ENCODE measurements at regions not wholly inside any gene's neighbourhood (a gene's known extent, or its start where the extent isn't known, plus 50 kb on each side); places are given as distances from the start of the nearest gene placed in this dataset.

GRCh38 chr12:84150201-84150600 lies 762.4 kb downstream of the SLC6A15 start:
- Histone ChIP-seq H4K20me1 (ENCODE audit: insufficient read depth, low read length) (no peaks in the 10 kb centered on the region), H2AFZ (ENCODE audit: low read depth, low read length) (no peak overlapping the region), H3K9me3 (ENCODE audit: insufficient read depth, low read depth, low read length) (peaks cover 3% of the 10 kb centered on the region), H3K79me2 (ENCODE audit: insufficient read depth, low read length) (no peaks in the 10 kb centered on the region), H3K9ac (ENCODE audit: low read length) (no peak overlapping the region), H3K4me1 (ENCODE audit: insufficient read depth, low read length) (no peaks in the 10 kb centered on the region), H3K36me3 (ENCODE audit: insufficient read depth, low read length) (no peaks in the 10 kb centered on the region), H3K4me2 (ENCODE audit: low read length) (no peak overlapping the region), H3K27me3 (ENCODE audit: insufficient read depth, low read length) (no peaks in the 10 kb centered on the region), H3K27ac (ENCODE audit: low read depth, low read length) (no peak overlapping the region), H3K4me3 (ENCODE audit: insufficient read depth, low read depth, low read length) (no peak overlapping the region)
- no peaks in the 10 kb centered on the region for H3K27me3 Mint-ChIP-seq (ENCODE audit: low read depth, unreplicated experiment)
- TF ChIP-seq EZH2 (IDR thresholded peaks at IDR 0.05; ENCODE audit: insufficient read depth, low read length) (no peak), CTCF (IDR thresholded peaks at IDR 0.05; ENCODE audit: insufficient read depth, low read depth, low read length) (no peak)
- peaks cover 13% of the 10 kb centered on the region for H3K9me3 Mint-ChIP-seq (ENCODE audit: unreplicated experiment)
- no peaks in the 10 kb centered on the region for H3K4me1 Mint-ChIP-seq (ENCODE audit: low read depth, unreplicated experiment)
- no peaks in the 10 kb centered on the region for H3K36me3 Mint-ChIP-seq (ENCODE audit: low read depth, unreplicated experiment)
- FAIRE-seq (no peak), DNase-seq (ENCODE audit: low read depth) (no peak)
- no peak overlapping the region for H3K27ac Mint-ChIP-seq (ENCODE audit: unreplicated experiment)
- no peak overlapping the region for H3K4me3 Mint-ChIP-seq (ENCODE audit: unreplicated experiment)

- no peaks in the 10 kb centered on the region for H3K27me3 Mint-ChIP-seq (ENCODE audit: low read depth, unreplicated experiment)
- H3K36me3 Mint-ChIP-seq (ENCODE audit: low read depth, unreplicated experiment), result no peaks in the 10 kb centered on the region
- no peak overlapping the region for H3K27ac Mint-ChIP-seq (ENCODE audit: unreplicated experiment)
- TF ChIP-seq CTCF (IDR thresholded peaks at IDR 0.05; ENCODE audit: insufficient read depth, low read depth, low read length) (no peak), EZH2 (IDR thresholded peaks at IDR 0.05; ENCODE audit: insufficient read depth, low read length) (no peak)
- no peak overlapping the region for H3K9ac ChIP-seq (ENCODE audit: low read length)
- no peaks in the 10 kb centered on the region for H3K4me1 Mint-ChIP-seq (ENCODE audit: low read depth, unreplicated experiment)
- H3K4me1 ChIP-seq (ENCODE audit: insufficient read depth, low read length), result no peaks in the 10 kb centered on the region
- no peaks in the 10 kb centered on the region for H4K20me1 ChIP-seq (ENCODE audit: insufficient read depth, low read length)
- peaks cover 3% of the 10 kb centered on the region for H3K9me3 ChIP-seq (ENCODE audit: insufficient read depth, low read depth, low read length)
- no peaks in the 10 kb centered on the region for H3K36me3 ChIP-seq (ENCODE audit: insufficient read depth, low read length)
- no peaks in the 10 kb centered on the region for H3K27me3 ChIP-seq (ENCODE audit: insufficient read depth, low read length)
- DNase-seq (ENCODE audit: low read depth), result no peak
- H3K4me3 ChIP-seq (ENCODE audit: insufficient read depth, low read depth, low read length), result no peak overlapping the region
- no peak for FAIRE-seq
- H3K9me3 Mint-ChIP-seq (ENCODE audit: unreplicated experiment), result peaks cover 13% of the 10 kb centered on the region
- no peak overlapping the region for H3K4me3 Mint-ChIP-seq (ENCODE audit: unreplicated experiment)
- no peaks in the 10 kb centered on the region for H3K79me2 ChIP-seq (ENCODE audit: insufficient read depth, low read length)
- H2AFZ ChIP-seq (ENCODE audit: low read depth, low read length), result no peak overlapping the region
- H3K27ac ChIP-seq (ENCODE audit: low read depth, low read length), result no peak overlapping the region
- H3K4me2 ChIP-seq (ENCODE audit: low read length), result no peak overlapping the region
These were observed 764.3 kb downstream of the SLC6A15 start for GRCh38 chr12:84148335-84148734.

GRCh38 chr12:84136862-84137367 lies 775.7 kb downstream of the SLC6A15 start:
- peak; percentile 47 for FAIRE-seq

More at GRCh38 chr12:84136862-84137367, 775.7 kb downstream of the SLC6A15 start:
- Mint-ChIP-seq H3K4me1 (ENCODE audit: low read depth, unreplicated experiment) (peaks cover 6% of the 10 kb centered on the region), H3K36me3 (ENCODE audit: low read depth, unreplicated experiment) (no peaks in the 10 kb centered on the region), H3K9me3 (ENCODE audit: unreplicated experiment) (no peaks in the 10 kb centered on the region), H3K27me3 (ENCODE audit: low read depth, unreplicated experiment) (no peaks in the 10 kb centered on the region), H3K27ac (ENCODE audit: unreplicated experiment) (peak overlapping the region; percentile 67), H3K4me3 (ENCODE audit: unreplicated experiment) (no peak overlapping the region)
- no peak for TF ChIP-seq EZH2 (IDR thresholded peaks at IDR 0.05; ENCODE audit: insufficient read depth, low read length)
- H4K20me1 ChIP-seq (ENCODE audit: insufficient read depth, low read length), result no peaks in the 10 kb centered on the region
- no peak overlapping the region for H2AFZ ChIP-seq (ENCODE audit: low read depth, low read length)
- no peaks in the 10 kb centered on the region for H3K79me2 ChIP-seq (ENCODE audit: insufficient read depth, low read length)
- no peak overlapping the region for H3K4me2 ChIP-seq (ENCODE audit: low read length)
- H3K9ac ChIP-seq (ENCODE audit: low read length), result no peak overlapping the region
- H3K4me1 ChIP-seq (ENCODE audit: insufficient read depth, low read length), result no peaks in the 10 kb centered on the region
- DNase-seq (ENCODE audit: low read depth), result peak; percentile 9
- no peaks in the 10 kb centered on the region for H3K9me3 ChIP-seq (ENCODE audit: insufficient read depth, low read depth, low read length)
- no peaks in the 10 kb centered on the region for H3K27me3 ChIP-seq (ENCODE audit: insufficient read depth, low read length)
- H3K4me3 ChIP-seq (ENCODE audit: insufficient read depth, low read depth, low read length), result no peak overlapping the region
- H3K27ac ChIP-seq (ENCODE audit: low read depth, low read length), result no peak overlapping the region
- no peaks in the 10 kb centered on the region for H3K36me3 ChIP-seq (ENCODE audit: insufficient read depth, low read length)

Measured in astrocyte (in vitro differentiated cells and primary cell).